CD14-positive monocyte (primary cell): ENCODE measurements at regions not wholly inside any gene's neighbourhood (a gene's known extent, or its start where the extent isn't known, plus 50 kb on each side); places are given as distances from the start of the nearest gene placed in this dataset.
A peak's percentile ranks its signal among the peaks of the same experiment; 100 is the strongest.

Experiments used
- DNase-seq, 3 donors: peaks; one replicate each; pipeline ENCODE4 v3.0.0-alpha.2; 2011 to 2022
- H2AFZ ChIP-seq: 2 replicates; pipeline ENCODE4 v1.6.0; 2012; ENCODE audit warnings: mild to moderate bottlenecking, low read depth, low read length, inconsistent platforms; ENCODE audit not compliant: insufficient read depth, poor library complexity, severe bottlenecking
- H3K27ac ChIP-seq, 2 donors: 1 replicate in 1 of 2; 2 replicates in 1 of 2; pipeline ENCODE4 v1.5.1; 2012 to 2013; ENCODE audit warnings: low read length in 2 of 2, control low read depth in 1 of 2, inconsistent platforms in 1 of 2, low read depth in 1 of 2, mild to moderate bottlenecking in 1 of 2
- H3K27me3 ChIP-seq, 2 donors: one replicate each; pipeline versions ENCODE4 v1.6.0 to v1.6.1; 2011 to 2013; ENCODE audit warnings: low read length in 2 of 2; ENCODE audit not compliant: control insufficient read depth in 2 of 2, insufficient read depth in 2 of 2
- H3K36me3 ChIP-seq, 2 donors: replicated peaks in 1 of 2; 1 replicate in 1 of 2; 2 replicates in 1 of 2; pipeline versions ENCODE4 v1.5.1 to v1.6.1; 2012 to 2013; ENCODE audit warnings: low read length in 2 of 2, control low read depth in 1 of 2, inconsistent platforms in 1 of 2, mild to moderate bottlenecking in 1 of 2; ENCODE audit not compliant: insufficient read depth in 2 of 2, control insufficient read depth in 1 of 2
- H3K4me1 ChIP-seq, 2 donors: 1 replicate in 1 of 2; 2 replicates in 1 of 2; pipeline versions ENCODE4 v1.5.1 to v1.6.1; 2012 to 2013; ENCODE audit warnings: low read length in 2 of 2, control low read depth in 1 of 2, inconsistent platforms in 1 of 2, mild to moderate bottlenecking in 1 of 2, moderate library complexity in 1 of 2; ENCODE audit not compliant: insufficient read depth in 2 of 2, control insufficient read depth in 1 of 2
- H3K4me2 ChIP-seq: replicated peaks from 2 replicates; pipeline ENCODE3; 2012; ENCODE audit warnings: low read length, moderate library complexity, mild to moderate bottlenecking; ENCODE audit not compliant: poor library complexity, severe bottlenecking; ENCODE audit errors: extremely low read depth
- H3K4me3 ChIP-seq, 3 experiments: fragments of 200-600 bp in 1 of 3; sonication (generic) in 1 of 3; replicated peaks in 1 of 3; 1 replicate in 2 of 3; 2 replicates in 1 of 3; pipeline ENCODE4 v1.5.1; 2011 to 2013; ENCODE audit warnings: low read length in 3 of 3, mild to moderate bottlenecking in 3 of 3, control low read depth in 2 of 3, low read depth in 2 of 3, inconsistent platforms in 1 of 3, moderate library complexity in 1 of 3
- H3K79me2 ChIP-seq: 2 replicates; pipeline ENCODE4 v1.6.0; 2012; ENCODE audit warnings: mild to moderate bottlenecking, control low read depth, inconsistent platforms, low read length, moderate library complexity; ENCODE audit not compliant: insufficient read depth
- H3K9ac ChIP-seq: 2 replicates; pipeline ENCODE4 v1.6.0; 2017; ENCODE audit warnings: low read length, mild to moderate bottlenecking; ENCODE audit not compliant: insufficient read depth, poor library complexity, severe bottlenecking
- H3K9me3 ChIP-seq, 2 donors: replicated peaks in 1 of 2; 1 replicate in 1 of 2; 2 replicates in 1 of 2; pipeline versions ENCODE4 v1.5.1 to v1.6.1; 2012 to 2013; ENCODE audit warnings: low read length in 2 of 2, control low read depth in 1 of 2; ENCODE audit not compliant: control insufficient read depth in 1 of 2, insufficient read depth in 1 of 2
- H4K20me1 ChIP-seq: 2 replicates; pipeline ENCODE4 v1.6.0; 2012; ENCODE audit warnings: mild to moderate bottlenecking, low read length, control low read depth, moderate library complexity; ENCODE audit not compliant: insufficient read depth
- H3K27ac Mint-ChIP-seq, 7 donors: one replicate each; pipeline ENCODE4 v1.8.0; 2020; ENCODE audit warnings: mild to moderate bottlenecking in 7 of 7, mixed read lengths in 7 of 7, moderate library complexity in 6 of 7, inconsistent platforms in 2 of 7
- H3K27me3 Mint-ChIP-seq, 3 donors: one replicate each; pipeline ENCODE4 v1.8.0; 2021 to 2022; ENCODE audit warnings: low read depth in 3 of 3, mild to moderate bottlenecking in 3 of 3, mixed read lengths in 3 of 3, moderate library complexity in 3 of 3, inconsistent platforms in 1 of 3
- H3K36me3 Mint-ChIP-seq, 2 donors: one replicate each; pipeline ENCODE4 v1.8.0; 2020; ENCODE audit warnings: mixed read lengths in 2 of 2, inconsistent platforms in 1 of 2, mild to moderate bottlenecking in 1 of 2
- H3K4me1 Mint-ChIP-seq: one replicate; pipeline ENCODE4 v1.8.0; 2020; ENCODE audit warnings: mild to moderate bottlenecking, mixed read lengths
- H3K4me3 Mint-ChIP-seq, 2 donors: one replicate each; pipeline ENCODE4 v1.8.0; 2020; ENCODE audit warnings: mild to moderate bottlenecking in 2 of 2, mixed read lengths in 2 of 2, moderate library complexity in 1 of 2
- H3K9me3 Mint-ChIP-seq, 7 donors: one replicate each; pipeline ENCODE4 v1.8.0; 2020 to 2022; ENCODE audit warnings: mixed read lengths in 7 of 7, mild to moderate bottlenecking in 6 of 7, moderate library complexity in 6 of 7, inconsistent platforms in 2 of 7
- CTCF ChIP-seq: fragments of 200-600 bp; IDR thresholded peaks from one replicate; pipeline ENCODE4 v1.8.0; 2022; ENCODE audit warnings: antibody characterized with exemption, mild to moderate bottlenecking
- WGBS: methylation state at CpG from one replicate; pipeline ENCODE4 v1.1.5; 2013; ENCODE audit warnings: missing lambda C conversion rate; ENCODE audit not compliant: insufficient coverage; 5-methylcytosine and 5-hydroxymethylcytosine counted together
- intact Hi-C, 2 donors: fragments of 100-400 bp; cut with micrococcal nuclease; formaldehyde crosslinking; loops; one replicate each; pipeline versions ENCODE4 v1.15.0 to v1.15.1; 2023

- intact Hi-C loops: no loop called here
- Mint-ChIP-seq H3K27ac (no peak overlapping the region), H3K27me3 (peaks cover 0 to 4% (median 3%) of the 10 kb centered on the region in 3 donors)
Measured at GRCh38 chrX:1009771-1010170, 202.7 kb downstream of the CRLF2 start.

GRCh38 chrX:1006156-1006730, 206.2 kb downstream of the CRLF2 start:
- Histone ChIP-seq H3K4me2 (no peak overlapping the region), H3K9me3 (no peaks in the 10 kb centered on the region), H3K4me1 (no peaks in the 10 kb centered on the region), H4K20me1 (no peaks in the 10 kb centered on the region), H3K79me2 (no peaks in the 10 kb centered on the region), H3K36me3 (no peaks in the 10 kb centered on the region), H3K27me3 (no peaks in the 10 kb centered on the region), H2AFZ (no peak overlapping the region), H3K27ac (no peak overlapping the region), H3K4me3 (no peak overlapping the region), H3K9ac (no peak overlapping the region)
- 99% methylated on average over 13 of the region's 20 CpGs for WGBS
- Mint-ChIP-seq H3K27ac (peak overlapping the region in 1 of 7 donors; percentile 38), H3K9me3 (no peaks in the 10 kb centered on the region), H3K4me1 (no peaks in the 10 kb centered on the region), H3K27me3 (peaks cover 1 to 4% (median 2%) of the 10 kb centered on the region in 3 donors), H3K36me3 (no peaks in the 10 kb centered on the region), H3K4me3 (no peak overlapping the region)
- TF ChIP-seq CTCF: no peak
- intact Hi-C loops: no loop called here
- DNase-seq: no peak

More at GRCh38 chrX:1009771-1010170, 202.7 kb downstream of the CRLF2 start:
- Histone ChIP-seq H3K4me2 (no peak overlapping the region), H3K27me3 (no peaks in the 10 kb centered on the region), H2AFZ (no peak overlapping the region), H3K9me3 (no peaks in the 10 kb centered on the region), H3K79me2 (no peaks in the 10 kb centered on the region), H3K9ac (no peak overlapping the region), H3K27ac (no peak overlapping the region), H3K36me3 (no peaks in the 10 kb centered on the region), H4K20me1 (no peaks in the 10 kb centered on the region), H3K4me3 (no peak overlapping the region), H3K4me1 (no peaks in the 10 kb centered on the region)
- Mint-ChIP-seq H3K4me3 (no peak overlapping the region), H3K9me3 (peaks cover 0 to 2% (median 0%) of the 10 kb centered on the region in 7 donors), H3K4me1 (no peaks in the 10 kb centered on the region), H3K36me3 (no peaks in the 10 kb centered on the region)
- DNase-seq: no peak
- TF ChIP-seq CTCF: no peak
- 88% methylated on average over 7 of the region's 15 CpGs for WGBS
